Hippocampal formation (tissue), 2 donors: ENCODE measurements at regions not wholly inside any gene's neighbourhood (a gene's known extent, or its start where the extent isn't known, plus 50 kb on each side); places are given as distances from the start of the nearest gene placed in this dataset.

Experiments used
- DNase-seq, 2 donors: peaks; one replicate each; lab custom pipeline; 2025; lab: John Stamatoyannopoulos, UW

- DNase-seq = no peak
Observed at GRCh38 chr12:91968076-91968776, 177.4 kb downstream of the BTG1 start.

GRCh38 chr12:91967590-91967989 lies 178.1 kb downstream of the BTG1 start:
- DNase-seq = no peak

- no peak for DNase-seq
Observed at GRCh38 chr12:91965781-91966180, 179.9 kb downstream of the BTG1 start.

- no peak for DNase-seq
Observed at GRCh38 chr12:91964501-91964900, 181.1 kb downstream of the BTG1 start.

GRCh38 chr12:91959220-91959619 lies 186.4 kb downstream of the BTG1 start:
- DNase-seq = no peak

- DNase-seq = no peak
Observed at GRCh38 chr12:91958816-91959215, 186.8 kb downstream of the BTG1 start.

- no peak for DNase-seq
Observed at GRCh38 chr12:91954747-91955146, 190.9 kb downstream of the BTG1 start.

- DNase-seq = no peak
Observed at GRCh38 chr12:91954326-91954725, 191.3 kb downstream of the BTG1 start.

GRCh38 chr12:91952916-91953315 lies 192.7 kb downstream of the BTG1 start:
- no peak for DNase-seq

- DNase-seq = no peak
Observed at GRCh38 chr12:91951571-91951970, 194.1 kb downstream of the BTG1 start.

- DNase-seq = no peak
Observed at GRCh38 chr12:91948504-91948903, 197.1 kb downstream of the BTG1 start.

GRCh38 chr12:91947459-91947858 lies 198.2 kb downstream of the BTG1 start:
- no peak for DNase-seq

GRCh38 chr12:91944637-91945036 lies 201.0 kb downstream of the BTG1 start:
- no peak for DNase-seq

- DNase-seq = no peak
Observed at GRCh38 chr12:91940826-91941570, 204.6 kb downstream of the BTG1 start.

- DNase-seq = no peak
Observed at GRCh38 chr12:91940322-91940721, 205.3 kb downstream of the BTG1 start.

GRCh38 chr12:91937706-91938105 lies 207.9 kb downstream of the BTG1 start:
- DNase-seq = no peak

GRCh38 chr12:91937009-91937408 lies 208.6 kb downstream of the BTG1 start:
- no peak for DNase-seq

GRCh38 chr12:91935296-91935695 lies 210.3 kb downstream of the BTG1 start:
- no peak for DNase-seq

GRCh38 chr12:91931111-91931510 lies 214.5 kb downstream of the BTG1 start:
- DNase-seq = no peak

- no peak for DNase-seq
Observed at GRCh38 chr12:91928501-91928900, 217.1 kb downstream of the BTG1 start.

GRCh38 chr12:91926848-91927247 lies 218.8 kb downstream of the BTG1 start:
- DNase-seq = no peak

- DNase-seq = no peak
Observed at GRCh38 chr12:91924827-91925226, 220.8 kb downstream of the BTG1 start.

GRCh38 chr12:91923864-91924263 lies 221.8 kb downstream of the BTG1 start:
- DNase-seq = no peak

- no peak for DNase-seq
Observed at GRCh38 chr12:91922674-91923073, 223.0 kb downstream of the BTG1 start.
